Activated B cell treated with CpG ODN at 0.5 μM for 24 hours (primary cell): ENCODE measurements at regions not wholly inside any gene's neighbourhood (a gene's known extent, or its start where the extent isn't known, plus 50 kb on each side); places are given as distances from the start of the nearest gene placed in this dataset.
"Not testable (repeated sequence)": the region's sequence is repeated elsewhere in the genome, so short reads cannot be mapped to it uniquely, and the experiment has no call there.

Source experiments
- ATAC-seq: fragments of 200-7000 bp; cut with Tn5 transposase; one replicate; pipeline ENCODE4 v1.10.0; 2021; ENCODE audit warnings: low read depth, mild to moderate bottlenecking, moderate library complexity
- CTCF ChIA-PET: fragments of 350-600 bp; sonication (Branson Sonifier 250); formaldehyde crosslinking; loops from one replicate; lab custom pipeline; 2021; ENCODE audit warnings: antibody characterized with exemption; lab: Charles Lee
- POLR2A ChIA-PET: fragments of 350-600 bp; sonication (Branson Sonifier 250); formaldehyde crosslinking; loops from one replicate; lab custom pipeline; 2021; ENCODE audit warnings: antibody characterized with exemption; lab: Charles Lee
- DNase-seq: peaks from one replicate; pipeline ENCODE4 v3.0.0; 2022
- H3K27ac Mint-ChIP-seq: one replicate; pipeline ENCODE4 v1.8.0; 2020; ENCODE audit warnings: mixed read lengths
- H3K27me3 Mint-ChIP-seq: one replicate; pipeline ENCODE4 v1.8.0; 2021; ENCODE audit warnings: mixed read lengths
- H3K36me3 Mint-ChIP-seq: one replicate; pipeline ENCODE4 v1.8.0; 2021; ENCODE audit warnings: low read depth, mixed read lengths
- H3K4me1 Mint-ChIP-seq: one replicate; pipeline ENCODE4 v1.8.0; 2021; ENCODE audit warnings: mixed read lengths
- H3K4me3 Mint-ChIP-seq: one replicate; pipeline ENCODE4 v1.8.0; 2020; ENCODE audit warnings: mild to moderate bottlenecking, mixed read lengths
- H3K9me3 Mint-ChIP-seq: one replicate; pipeline ENCODE4 v1.8.0; 2020; ENCODE audit warnings: mixed read lengths
- intact Hi-C: fragments of 100-400 bp; cut with micrococcal nuclease; formaldehyde crosslinking; loops from one replicate; pipeline ENCODE4 v1.15.1; 2024

DNA sequence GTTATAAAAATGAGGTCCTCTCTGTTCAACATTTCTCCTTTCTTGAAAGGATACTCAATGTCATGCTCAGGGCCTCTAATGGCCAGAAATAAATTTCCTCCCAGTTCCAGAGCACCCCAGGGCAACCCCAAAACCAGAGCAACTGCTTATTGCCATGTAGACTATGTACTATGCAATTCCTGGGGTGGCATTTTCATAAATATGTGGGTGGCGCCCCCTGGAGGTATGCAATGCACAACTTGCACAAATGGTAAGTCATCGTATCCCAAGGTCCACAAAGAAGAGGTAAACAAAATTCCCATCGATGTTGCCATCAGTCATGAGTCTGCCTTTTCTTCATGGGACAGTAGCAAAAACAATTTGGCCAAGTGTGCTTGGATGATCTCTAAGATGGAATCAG is 98.6 kb upstream of the DEFB108B start:
- DNase-seq, H3K36me3 Mint-ChIP-seq, H3K4me1 Mint-ChIP-seq, H3K4me3 Mint-ChIP-seq, CTCF ChIA-PET, ATAC-seq, POLR2A ChIA-PET, H3K27me3 Mint-ChIP-seq, intact Hi-C loops, H3K27ac Mint-ChIP-seq, H3K9me3 Mint-ChIP-seq: not testable (repeated sequence)

- H3K36me3 Mint-ChIP-seq, intact Hi-C loops, H3K4me3 Mint-ChIP-seq, H3K9me3 Mint-ChIP-seq, POLR2A ChIA-PET, ATAC-seq, H3K4me1 Mint-ChIP-seq, H3K27ac Mint-ChIP-seq, CTCF ChIA-PET, DNase-seq: not testable (repeated sequence)
- H3K27me3 Mint-ChIP-seq, result peaks cover 27% of the 10 kb centered on the region
Measured at GRCh38 chr11:71738317-71738716, 94.7 kb upstream of the DEFB108B start.

GRCh38 chr11:71743385-71743784 is 89.6 kb upstream of the DEFB108B start:
- CTCF ChIA-PET, intact Hi-C loops, H3K27ac Mint-ChIP-seq, ATAC-seq, DNase-seq, H3K9me3 Mint-ChIP-seq, H3K4me3 Mint-ChIP-seq, H3K36me3 Mint-ChIP-seq, POLR2A ChIA-PET, H3K4me1 Mint-ChIP-seq: not testable (repeated sequence)
- peaks cover 31% of the 10 kb centered on the region for H3K27me3 Mint-ChIP-seq

GRCh38 chr11:71745656-71746055 is 87.3 kb upstream of the DEFB108B start:
- H3K27ac Mint-ChIP-seq, CTCF ChIA-PET, POLR2A ChIA-PET, H3K4me3 Mint-ChIP-seq, H3K36me3 Mint-ChIP-seq, H3K9me3 Mint-ChIP-seq, ATAC-seq, intact Hi-C loops, DNase-seq, H3K4me1 Mint-ChIP-seq: not testable (repeated sequence)
- peaks cover 34% of the 10 kb centered on the region for H3K27me3 Mint-ChIP-seq

- DNase-seq, POLR2A ChIA-PET, H3K4me3 Mint-ChIP-seq, H3K36me3 Mint-ChIP-seq, ATAC-seq, CTCF ChIA-PET, H3K4me1 Mint-ChIP-seq, H3K9me3 Mint-ChIP-seq, H3K27ac Mint-ChIP-seq, intact Hi-C loops: not testable (repeated sequence)
- H3K27me3 Mint-ChIP-seq, result peaks cover 37% of the 10 kb centered on the region
Measured at GRCh38 chr11:71746263-71746662, 86.7 kb upstream of the DEFB108B start.

DNA sequence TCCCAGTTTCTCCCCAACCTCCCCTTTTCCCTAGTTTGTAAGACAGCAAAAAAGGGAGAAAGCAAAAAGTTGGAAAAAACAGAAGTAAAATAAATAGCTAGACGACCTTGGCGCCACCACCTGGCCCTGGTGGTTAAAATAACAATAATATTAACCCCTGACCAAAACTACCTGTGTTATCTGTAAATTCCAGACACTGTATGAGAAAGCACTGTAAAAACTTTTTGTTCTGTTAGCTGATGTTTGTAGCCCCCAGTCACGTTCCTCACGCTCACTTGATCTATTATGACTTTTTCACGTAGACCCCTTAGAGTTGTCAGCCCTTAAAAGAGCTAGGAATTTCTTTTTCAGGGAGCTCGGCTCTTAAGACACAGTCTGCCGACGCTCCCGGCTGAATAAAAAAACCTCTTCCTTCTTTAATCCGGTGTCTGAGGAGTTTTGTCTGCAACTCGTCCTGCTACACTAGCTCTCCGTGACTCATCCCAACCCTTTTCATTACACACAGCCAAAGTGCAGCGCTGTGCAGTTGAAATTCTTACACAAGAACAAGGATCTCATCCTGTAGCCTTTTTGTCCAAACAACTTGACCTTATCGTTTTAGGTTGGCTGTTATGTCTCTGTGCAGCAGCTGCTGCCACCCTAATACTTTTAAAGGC is 83.9 kb upstream of the DEFB108B start:
- H3K4me3 Mint-ChIP-seq, H3K27ac Mint-ChIP-seq, DNase-seq, POLR2A ChIA-PET, H3K4me1 Mint-ChIP-seq, CTCF ChIA-PET, H3K36me3 Mint-ChIP-seq, ATAC-seq, H3K9me3 Mint-ChIP-seq, intact Hi-C loops: not testable (repeated sequence)
- H3K27me3 Mint-ChIP-seq, result peaks cover 40% of the 10 kb centered on the region

GRCh38 chr11:71750908-71751307 is 82.1 kb upstream of the DEFB108B start:
- CTCF ChIA-PET, H3K4me3 Mint-ChIP-seq, H3K27ac Mint-ChIP-seq, ATAC-seq, H3K36me3 Mint-ChIP-seq, DNase-seq, intact Hi-C loops, H3K4me1 Mint-ChIP-seq, POLR2A ChIA-PET, H3K9me3 Mint-ChIP-seq: not testable (repeated sequence)
- peaks cover 34% of the 10 kb centered on the region for H3K27me3 Mint-ChIP-seq

DNA sequence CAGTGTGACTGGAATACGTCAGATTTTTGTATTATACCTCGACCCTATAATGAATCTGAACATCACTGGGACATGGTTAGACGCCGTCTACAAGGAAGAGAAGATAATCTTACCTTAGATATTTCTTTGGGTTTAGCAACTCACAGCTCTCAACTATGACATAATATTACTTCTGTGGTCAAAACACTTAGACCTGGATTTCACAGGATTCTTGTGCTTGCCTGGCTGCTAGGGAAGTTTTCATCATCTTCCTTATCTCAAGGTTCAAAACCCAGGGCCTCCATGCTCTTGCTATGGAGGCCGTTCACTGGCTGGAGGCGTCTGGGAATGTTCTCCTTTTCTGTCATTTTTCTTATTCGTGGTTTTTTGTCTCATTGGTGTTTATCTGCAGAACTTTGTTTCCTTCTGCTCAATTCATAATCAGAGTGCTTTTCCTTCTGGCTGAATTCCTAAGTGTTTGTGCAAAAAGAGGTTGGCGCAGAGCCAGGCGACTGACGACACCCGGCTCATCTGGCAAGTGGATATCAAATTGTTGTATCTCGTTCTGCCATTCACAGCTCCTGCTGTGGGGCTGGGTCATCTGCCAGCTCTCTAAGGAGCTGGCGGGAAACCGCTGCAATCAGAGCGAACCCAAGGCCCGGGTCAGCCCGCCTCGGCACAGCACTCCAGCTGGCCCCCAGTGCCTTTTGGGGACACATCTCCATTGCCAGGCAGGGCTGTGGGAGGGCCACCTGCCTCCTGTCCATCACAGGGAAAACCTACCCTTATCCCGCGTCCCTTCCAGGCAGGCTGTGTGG is 68.1 kb upstream of the DEFB108B start:
- H3K36me3 Mint-ChIP-seq, intact Hi-C loops, DNase-seq, POLR2A ChIA-PET, H3K27ac Mint-ChIP-seq, H3K4me3 Mint-ChIP-seq, H3K9me3 Mint-ChIP-seq, CTCF ChIA-PET, H3K4me1 Mint-ChIP-seq, ATAC-seq: not testable (repeated sequence)
- peaks cover 30% of the 10 kb centered on the region for H3K27me3 Mint-ChIP-seq

DNA sequence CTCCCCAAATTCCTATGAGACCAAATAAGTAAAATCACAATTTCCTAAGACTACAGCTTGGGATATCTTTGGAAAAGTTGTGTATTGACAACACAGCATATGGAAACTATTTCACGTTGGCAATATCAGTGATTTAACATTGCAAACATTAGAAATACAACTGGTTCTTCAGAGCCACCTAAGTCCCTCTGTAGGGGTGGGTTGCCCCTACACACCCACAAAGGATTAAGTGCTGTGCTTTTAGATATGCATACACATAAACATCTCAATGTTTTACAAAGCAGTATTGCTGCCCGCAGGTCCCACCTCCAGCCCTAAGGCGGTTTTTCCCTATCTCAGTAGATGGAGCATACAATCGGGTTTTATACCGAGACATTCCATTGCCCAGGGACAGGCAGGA is 66.0 kb upstream of the DEFB108B start:
- H3K4me3 Mint-ChIP-seq, intact Hi-C loops, ATAC-seq, H3K9me3 Mint-ChIP-seq, H3K27ac Mint-ChIP-seq, POLR2A ChIA-PET, DNase-seq, CTCF ChIA-PET, H3K36me3 Mint-ChIP-seq, H3K4me1 Mint-ChIP-seq: not testable (repeated sequence)
- H3K27me3 Mint-ChIP-seq, result peaks cover 30% of the 10 kb centered on the region

DNA sequence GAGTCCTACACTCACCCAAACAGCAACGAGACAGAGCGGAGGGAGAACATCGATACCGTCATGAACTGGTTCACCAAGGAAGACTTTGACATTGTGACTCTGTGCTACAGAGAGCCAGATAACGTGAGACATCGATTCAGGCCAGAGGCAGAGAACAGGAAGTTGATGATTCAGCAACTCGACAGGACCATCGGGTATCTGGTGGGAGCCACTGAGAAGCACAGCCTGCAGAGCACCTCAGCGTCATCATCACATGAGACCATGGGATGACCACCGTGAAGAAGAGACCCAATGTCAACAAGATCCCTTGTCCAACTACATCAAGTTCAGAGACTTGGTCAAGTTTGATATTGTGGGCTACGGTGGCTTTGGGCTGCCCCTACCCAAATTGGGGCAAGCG is 60.8 kb upstream of the DEFB108B start:
- DNase-seq, H3K4me1 Mint-ChIP-seq, H3K27ac Mint-ChIP-seq, CTCF ChIA-PET, H3K4me3 Mint-ChIP-seq, ATAC-seq, POLR2A ChIA-PET, H3K36me3 Mint-ChIP-seq, intact Hi-C loops, H3K9me3 Mint-ChIP-seq: not testable (repeated sequence)
- peaks cover 11% of the 10 kb centered on the region for H3K27me3 Mint-ChIP-seq
